DOHH2 (cell line): ENCODE measurements at regions not wholly inside any gene's neighbourhood (a gene's known extent, or its start where the extent isn't known, plus 50 kb on each side); places are given as distances from the start of the nearest gene placed in this dataset.

Experiments used
- EZH2phosphoT487 ChIP-seq: fragments of 200-600 bp; sonication (generic); IDR thresholded peaks from 2 replicates; pipeline ENCODE4 v1.6.1; 2017; ENCODE audit warnings: borderline replicate concordance, mild to moderate bottlenecking, antibody characterized with exemption, low read length, moderate library complexity, mixed read lengths
- TF ChIP-seq, protein P1 (sequence below): fragments of 200-600 bp; sonication (generic); IDR thresholded peaks from one replicate; pipeline ENCODE4 v1.5.1; 2014; ENCODE audit warnings: antibody characterized with exemption, mild to moderate bottlenecking, low read depth, low read length; ENCODE audit not compliant: poor library complexity, severe bottlenecking

- TF ChIP-seq, protein P1, sequence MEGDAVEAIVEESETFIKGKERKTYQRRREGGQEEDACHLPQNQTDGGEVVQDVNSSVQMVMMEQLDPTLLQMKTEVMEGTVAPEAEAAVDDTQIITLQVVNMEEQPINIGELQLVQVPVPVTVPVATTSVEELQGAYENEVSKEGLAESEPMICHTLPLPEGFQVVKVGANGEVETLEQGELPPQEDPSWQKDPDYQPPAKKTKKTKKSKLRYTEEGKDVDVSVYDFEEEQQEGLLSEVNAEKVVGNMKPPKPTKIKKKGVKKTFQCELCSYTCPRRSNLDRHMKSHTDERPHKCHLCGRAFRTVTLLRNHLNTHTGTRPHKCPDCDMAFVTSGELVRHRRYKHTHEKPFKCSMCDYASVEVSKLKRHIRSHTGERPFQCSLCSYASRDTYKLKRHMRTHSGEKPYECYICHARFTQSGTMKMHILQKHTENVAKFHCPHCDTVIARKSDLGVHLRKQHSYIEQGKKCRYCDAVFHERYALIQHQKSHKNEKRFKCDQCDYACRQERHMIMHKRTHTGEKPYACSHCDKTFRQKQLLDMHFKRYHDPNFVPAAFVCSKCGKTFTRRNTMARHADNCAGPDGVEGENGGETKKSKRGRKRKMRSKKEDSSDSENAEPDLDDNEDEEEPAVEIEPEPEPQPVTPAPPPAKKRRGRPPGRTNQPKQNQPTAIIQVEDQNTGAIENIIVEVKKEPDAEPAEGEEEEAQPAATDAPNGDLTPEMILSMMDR: no peak
- no peak for TF ChIP-seq EZH2phosphoT487
Observed at GRCh38 chr14:98445718-98446117, 826.3 kb downstream of the BCL11B start.
